ENCODE measurements at regions not wholly inside any gene's neighbourhood (a gene's known extent, or its start where the extent isn't known, plus 50 kb on each side); places are given as distances from the start of the nearest gene placed in this dataset.

- no peak overlapping the region for H3K4me3 ChIP-seq
- no peaks in the 10 kb centered on the region for H3K4me1 ChIP-seq
- H3K36me3 ChIP-seq, result no peaks in the 10 kb centered on the region
- H3K9me3 ChIP-seq, result no peaks in the 10 kb centered on the region
- H3K27me3 ChIP-seq, result no peaks in the 10 kb centered on the region
- no peak for DNase-seq
- no peak overlapping the region for H3K27ac ChIP-seq
- TF ChIP-seq CTCF (IDR thresholded peaks at IDR 0.05), result no peak
- no peak for TF ChIP-seq POLR2A (IDR thresholded peaks at IDR 0.05)
Observed at GRCh38 chr11:122264121-122264520, 148.1 kb upstream of the BLID start.

- TF ChIP-seq POLR2A (IDR thresholded peaks at IDR 0.05) (no peak), CTCF (IDR thresholded peaks at IDR 0.05) (no peak)
Observed at GRCh38 chr11:122261546-122261945, 145.5 kb upstream of the BLID start.

GRCh38 chr11:122259195-122259821 is 143.3 kb upstream of the BLID start:
- Histone ChIP-seq H3K4me1 (no peaks in the 10 kb centered on the region), H3K27me3 (no peaks in the 10 kb centered on the region), H3K27ac (no peak overlapping the region), H3K4me3 (no peak overlapping the region), H3K9me3 (no peaks in the 10 kb centered on the region), H3K36me3 (no peaks in the 10 kb centered on the region)
- no peak for TF ChIP-seq CTCF (IDR thresholded peaks at IDR 0.05)
- DNase-seq, result no peak

More at GRCh38 chr11:122261546-122261945, 145.5 kb upstream of the BLID start:
- H3K27ac ChIP-seq, result no peak overlapping the region
- H3K4me1 ChIP-seq, result no peaks in the 10 kb centered on the region
- H3K4me3 ChIP-seq, result no peak overlapping the region
- no peaks in the 10 kb centered on the region for H3K36me3 ChIP-seq
- no peak for DNase-seq
- H3K9me3 ChIP-seq, result no peaks in the 10 kb centered on the region
- no peaks in the 10 kb centered on the region for H3K27me3 ChIP-seq

- H3K36me3 ChIP-seq, result no peaks in the 10 kb centered on the region
- no peaks in the 10 kb centered on the region for H3K4me1 ChIP-seq
- H3K27ac ChIP-seq, result no peak overlapping the region
- no peak for DNase-seq
- no peaks in the 10 kb centered on the region for H3K9me3 ChIP-seq
- H3K4me3 ChIP-seq, result no peak overlapping the region
- no peak for TF ChIP-seq CTCF (IDR thresholded peaks at IDR 0.05)
- TF ChIP-seq POLR2A (IDR thresholded peaks at IDR 0.05), result no peak
- H3K27me3 ChIP-seq, result no peaks in the 10 kb centered on the region
Observed at GRCh38 chr11:122258446-122259194, 142.6 kb upstream of the BLID start.

- no peak overlapping the region for H3K27ac ChIP-seq
- H3K4me3 ChIP-seq, result no peak overlapping the region
- no peaks in the 10 kb centered on the region for H3K36me3 ChIP-seq
- no peaks in the 10 kb centered on the region for H3K27me3 ChIP-seq
- no peaks in the 10 kb centered on the region for H3K4me1 ChIP-seq
- DNase-seq, result no peak
- no peaks in the 10 kb centered on the region for H3K9me3 ChIP-seq
- TF ChIP-seq CTCF (IDR thresholded peaks at IDR 0.05) (no peak), POLR2A (IDR thresholded peaks at IDR 0.05) (no peak)
Observed at GRCh38 chr11:122253589-122254231, 137.7 kb upstream of the BLID start.
